PC-3 (cell line): ENCODE measurements at regions not wholly inside any gene's neighbourhood (a gene's known extent, or its start where the extent isn't known, plus 50 kb on each side); places are given as distances from the start of the nearest gene placed in this dataset.

Experiments used
- ATAC-seq: fragments of 200-7000 bp; cut with Tn5 transposase; 2 replicates; pipeline ENCODE4 v1.9.1; 2020; ENCODE audit warnings: mild to moderate bottlenecking, moderate library complexity
- BruUV-seq: library from RNA; stranded (reverse); fragments of 400-500 nt; replicated peaks from 2 replicates; lab custom pipeline; 2021; lab: Mats Ljungman, UMichigan
- CTCF ChIA-PET: fragments of 300-600 bp; sonication (Branson Sonifier 250); formaldehyde crosslinking; loops from one replicate; lab custom pipeline; 2022; ENCODE audit warnings: antibody characterized with exemption; lab: Charles Lee
- POLR2A ChIA-PET: fragments of 300-600 bp; sonication (Branson Sonifier 250); formaldehyde crosslinking; loops from one replicate; lab custom pipeline; 2022; ENCODE audit warnings: antibody characterized with exemption; ENCODE audit not compliant: unreplicated experiment; lab: Charles Lee
- DNase-seq: peaks from one replicate; pipeline ENCODE4 v3.0.0-alpha.2; 2015
- H2AFZ ChIP-seq: fragments of 300-600 bp; sonication (generic); 2 replicates; pipeline ENCODE4 v1.6.0; 2016; ENCODE audit warnings: antibody characterized with exemption, low read length
- H3F3A ChIP-seq: fragments of 300-600 bp; sonication (generic); one replicate; pipeline ENCODE4 v1.6.0; 2017; ENCODE audit warnings: antibody characterized with exemption, low read length, control low read depth, mild to moderate bottlenecking; ENCODE audit not compliant: unreplicated experiment
- H3K27ac ChIP-seq: fragments of 300-600 bp; sonication (generic); 2 replicates; pipeline ENCODE4 v1.5.1; 2016; ENCODE audit warnings: mild to moderate bottlenecking, low read length
- H3K27me3 ChIP-seq: fragments of 300-600 bp; sonication (generic); 2 replicates; pipeline ENCODE4 v1.6.1; 2016; ENCODE audit warnings: low read length, mixed read lengths
- H3K36me3 ChIP-seq: fragments of 300-600 bp; sonication (generic); 2 replicates; pipeline ENCODE4 v1.6.1; 2016; ENCODE audit warnings: low read depth, mixed run types, low read length, mixed read lengths
- H3K4me1 ChIP-seq: fragments of 300-600 bp; sonication (generic); 2 replicates; pipeline ENCODE4 v1.5.1; 2016; ENCODE audit warnings: low read length; ENCODE audit not compliant: insufficient read depth
- H3K4me2 ChIP-seq: fragments of 300-600 bp; sonication (generic); 2 replicates; pipeline ENCODE4 v1.6.0; 2016; ENCODE audit warnings: low read length
- H3K4me3 ChIP-seq: fragments of 300-600 bp; sonication (generic); 2 replicates; pipeline ENCODE4 v1.5.1; 2016; ENCODE audit warnings: mild to moderate bottlenecking, low read length, mixed read lengths
- H3K79me2 ChIP-seq: fragments of 300-600 bp; sonication (generic); 2 replicates; pipeline ENCODE4 v1.6.1; 2017; ENCODE audit warnings: low read length, mixed read lengths
- H3K9ac ChIP-seq: fragments of 300-600 bp; sonication (generic); 2 replicates; pipeline ENCODE4 v1.6.0; 2016; ENCODE audit warnings: mild to moderate bottlenecking, low read length
- H3K9me2 ChIP-seq: fragments of 300-600 bp; sonication (generic); replicated peaks from 2 replicates; pipeline ENCODE4 v1.6.1; 2016; ENCODE audit warnings: mixed run types, low read length, mixed read lengths
- H3K9me3 ChIP-seq: fragments of 300-600 bp; sonication (generic); 2 replicates; pipeline ENCODE4 v1.6.1; 2016; ENCODE audit warnings: low read length, mixed read lengths
- H4K20me1 ChIP-seq: fragments of 300-600 bp; sonication (generic); 2 replicates; pipeline ENCODE4 v1.6.1; 2016; ENCODE audit warnings: low read length, mixed read lengths
- EZH2 ChIP-seq: fragments of 300-600 bp; sonication (generic); IDR thresholded peaks from one replicate; pipeline ENCODE4 v1.6.1; 2017; ENCODE audit warnings: antibody characterized with exemption, mild to moderate bottlenecking, low read length; ENCODE audit not compliant: unreplicated experiment
- EZH2phosphoT487 ChIP-seq: fragments of 300-600 bp; sonication (generic); IDR thresholded peaks from 2 replicates; pipeline ENCODE4 v1.6.1; 2018; ENCODE audit warnings: mild to moderate bottlenecking, antibody characterized with exemption, low read length, borderline replicate concordance
- intact Hi-C: fragments of 100-400 bp; cut with micrococcal nuclease; formaldehyde crosslinking; loops from 2 replicates; pipeline ENCODE4 v1.9.0; 2023
- TF ChIP-seq, protein P1 (sequence below): fragments of 300-600 bp; sonication (generic); conservative IDR thresholded peaks from 2 replicates; pipeline ENCODE4 v1.5.1; 2017; ENCODE audit warnings: antibody characterized with exemption, low read depth, mild to moderate bottlenecking, low read length

DNA sequence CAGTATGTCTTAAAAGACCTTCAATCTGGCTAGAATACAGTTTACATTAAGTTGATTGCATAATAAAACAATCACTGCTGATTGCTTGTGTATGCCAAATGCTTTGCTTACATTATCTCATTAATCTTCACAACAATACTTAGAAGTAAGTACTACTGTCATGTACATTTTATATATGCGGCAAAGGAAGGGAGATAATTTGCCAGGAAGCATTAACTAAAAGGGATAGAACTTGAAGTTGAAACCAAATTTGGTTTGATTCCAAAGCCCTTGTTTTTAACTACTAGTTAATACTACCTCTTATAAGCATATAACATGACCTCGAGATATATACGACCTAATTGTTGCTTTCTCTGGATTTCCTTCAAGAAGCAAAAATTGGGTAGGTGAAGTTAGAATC, 155.8 kb downstream of the NTMT2 start:
- no peak overlapping the region for H3K4me2 ChIP-seq
- no peaks in the 10 kb centered on the region for H3K9me3 ChIP-seq
- peaks cover 13% of the 10 kb centered on the region; the same call in 1 of the 2 replicates for H3K27me3 ChIP-seq
- CTCF ChIA-PET = no interaction called here
- DNase-seq (no peak), ATAC-seq (no peak)
- no TSS peak for BruUV-seq
- H3K4me3 ChIP-seq = no peak overlapping the region
- TF ChIP-seq EZH2 (no peak), EZH2phosphoT487 (no peak)
- TF ChIP-seq, protein P1, sequence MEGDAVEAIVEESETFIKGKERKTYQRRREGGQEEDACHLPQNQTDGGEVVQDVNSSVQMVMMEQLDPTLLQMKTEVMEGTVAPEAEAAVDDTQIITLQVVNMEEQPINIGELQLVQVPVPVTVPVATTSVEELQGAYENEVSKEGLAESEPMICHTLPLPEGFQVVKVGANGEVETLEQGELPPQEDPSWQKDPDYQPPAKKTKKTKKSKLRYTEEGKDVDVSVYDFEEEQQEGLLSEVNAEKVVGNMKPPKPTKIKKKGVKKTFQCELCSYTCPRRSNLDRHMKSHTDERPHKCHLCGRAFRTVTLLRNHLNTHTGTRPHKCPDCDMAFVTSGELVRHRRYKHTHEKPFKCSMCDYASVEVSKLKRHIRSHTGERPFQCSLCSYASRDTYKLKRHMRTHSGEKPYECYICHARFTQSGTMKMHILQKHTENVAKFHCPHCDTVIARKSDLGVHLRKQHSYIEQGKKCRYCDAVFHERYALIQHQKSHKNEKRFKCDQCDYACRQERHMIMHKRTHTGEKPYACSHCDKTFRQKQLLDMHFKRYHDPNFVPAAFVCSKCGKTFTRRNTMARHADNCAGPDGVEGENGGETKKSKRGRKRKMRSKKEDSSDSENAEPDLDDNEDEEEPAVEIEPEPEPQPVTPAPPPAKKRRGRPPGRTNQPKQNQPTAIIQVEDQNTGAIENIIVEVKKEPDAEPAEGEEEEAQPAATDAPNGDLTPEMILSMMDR = no peak
- POLR2A ChIA-PET = no interaction called here
- no peaks in the 10 kb centered on the region for H3K36me3 ChIP-seq
- H3K9ac ChIP-seq = no peak overlapping the region
- H3K79me2 ChIP-seq = no peaks in the 10 kb centered on the region
- no peaks in the 10 kb centered on the region for H3F3A ChIP-seq
- H2AFZ ChIP-seq = no peak overlapping the region
- no peaks in the 10 kb centered on the region for H3K4me1 ChIP-seq
- no peaks in the 10 kb centered on the region for H4K20me1 ChIP-seq
- H3K27ac ChIP-seq = no peak overlapping the region
- intact Hi-C loops = no loop called here
- no peaks in the 10 kb centered on the region for H3K9me2 ChIP-seq

- Histone ChIP-seq H3K9ac (no peak overlapping the region), H3F3A (no peaks in the 10 kb centered on the region), H3K4me3 (no peak overlapping the region), H3K36me3 (no peaks in the 10 kb centered on the region), H3K9me3 (no peaks in the 10 kb centered on the region), H3K4me1 (no peaks in the 10 kb centered on the region), H3K9me2 (no peaks in the 10 kb centered on the region), H3K79me2 (no peaks in the 10 kb centered on the region), H3K27me3 (peaks cover 13% of the 10 kb centered on the region; the same call in 1 of the 2 replicates), H3K27ac (no peak overlapping the region), H4K20me1 (no peaks in the 10 kb centered on the region), H3K4me2 (no peak overlapping the region), H2AFZ (no peak overlapping the region)
- no peak for ATAC-seq
- no TSS peak for BruUV-seq
- no peak for DNase-seq
- CTCF ChIA-PET = no interaction called here
- TF ChIP-seq, protein P1 = no peak
- TF ChIP-seq EZH2phosphoT487 (no peak), EZH2 (no peak)
- intact Hi-C loops = no loop called here
- POLR2A ChIA-PET = no interaction called here
Observed at GRCh38 chr1:170303034-170303433, 157.3 kb downstream of the NTMT2 start.

DNA sequence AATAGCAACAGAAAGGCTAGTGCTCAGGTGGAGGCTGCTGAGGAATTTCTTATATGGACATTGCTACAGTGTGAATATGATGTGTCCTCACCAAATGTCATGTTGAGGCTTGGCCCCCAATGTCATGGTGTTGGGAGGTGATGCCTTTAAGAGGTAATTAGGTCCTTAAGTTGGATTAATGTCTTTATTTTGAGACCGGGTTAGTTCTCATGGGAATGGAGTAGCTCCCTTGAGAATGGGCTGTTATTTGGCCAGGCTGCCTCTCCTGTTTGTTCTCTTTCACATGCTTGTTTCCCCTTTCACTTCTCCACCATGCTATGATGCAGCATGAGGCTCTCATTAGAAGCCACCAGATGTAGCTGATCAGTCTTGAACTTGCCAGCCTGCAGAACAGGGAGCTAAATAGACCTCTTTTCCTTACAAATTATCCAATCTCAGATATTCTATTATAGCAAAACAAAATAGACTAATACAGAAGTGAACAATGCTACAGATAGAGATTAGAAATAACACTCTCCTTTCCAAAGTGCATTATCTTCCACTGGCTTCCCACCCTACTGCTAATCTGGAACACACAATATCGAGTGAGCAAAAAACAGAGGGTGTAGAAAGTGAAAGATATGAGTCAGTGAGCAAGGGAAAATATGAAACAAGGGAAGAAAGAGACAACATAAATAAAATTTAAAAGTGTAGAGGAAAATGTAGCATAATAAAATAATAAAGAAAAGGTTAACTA, 160.2 kb downstream of the NTMT2 start:
- peaks cover 9% of the 10 kb centered on the region; the same call in 1 of the 2 replicates for H3K27me3 ChIP-seq
- no peaks in the 10 kb centered on the region for H3K9me2 ChIP-seq
- DNase-seq (no peak), ATAC-seq (no peak)
- H3K9me3 ChIP-seq = no peaks in the 10 kb centered on the region
- H3K79me2 ChIP-seq = no peaks in the 10 kb centered on the region
- H4K20me1 ChIP-seq = no peaks in the 10 kb centered on the region
- H3F3A ChIP-seq = no peaks in the 10 kb centered on the region
- H3K4me3 ChIP-seq = no peak overlapping the region
- H3K4me1 ChIP-seq = no peaks in the 10 kb centered on the region
- no peak for TF ChIP-seq EZH2
- no peak for TF ChIP-seq EZH2phosphoT487
- TF ChIP-seq, protein P1 = no peak
- H3K9ac ChIP-seq = no peak overlapping the region
- H2AFZ ChIP-seq = no peak overlapping the region
- H3K27ac ChIP-seq = no peak overlapping the region
- intact Hi-C loops = no loop called here
- no TSS peak for BruUV-seq
- H3K36me3 ChIP-seq = no peaks in the 10 kb centered on the region
- ChIA-PET CTCF (no interaction called here), POLR2A (no interaction called here)
- no peak overlapping the region for H3K4me2 ChIP-seq
